Heart left ventricle (tissue), 13 donors: ENCODE measurements at regions not wholly inside any gene's neighbourhood (a gene's known extent, or its start where the extent isn't known, plus 50 kb on each side); places are given as distances from the start of the nearest gene placed in this dataset.

Experiments
- CTCF ChIP-seq, 12 donors: fragments of 200-600 bp; sonication (generic) in 4 of 12; IDR thresholded peaks; one replicate each; pipeline versions ENCODE4 v1.5.0 to v1.8.0; 2018 to 2022; ENCODE audit warnings: antibody characterized with exemption in 12 of 12, mild to moderate bottlenecking in 5 of 12
- POLR2A ChIP-seq, 2 donors: fragments of 450-650 bp; IDR thresholded peaks; one replicate each; pipeline ENCODE4 v1.6.1; 2017; ENCODE audit warnings: antibody characterized with exemption in 2 of 2, mild to moderate bottlenecking in 2 of 2, moderate library complexity in 2 of 2
- donor health status: ischemic (EF 13 %, LVEDD 7.1; RV severe dilation, severe dysfunction).
- donor health status: DM: no; HTN: yes; CAD: no.
- donor health status: DM: no; HTN: no; CAD: no.
- donor health status: ischemic (EF 25% LVEDD 6.9; RV normal size, moderate dysfunction).
- donor health status: ischemic (EF 25% LVEDD 5.7; RV mildly dilated, moderate dysfunction).
- donor health status: ischemic (EF 35%, LVEDD 5.7; RV mildly dilated, moderate dysfunction).
- donor health status: nonischemic (EF 11% LVEDD 7.7; RV severe dilation, severe dysfunction).
- donor health status: DM: yes; HTN: yes; CAD: no.
- donor health status: PGD.
- donor health status: ischemic (EF 29% LVEDD 5.4; RV normal size, mild dysfunction).
- donor health status: nonischemic (EF 23%, LVEDD 6.1; RV moderate dilation, normal function).

GRCh38 chr4:15314974-15315373, 112.9 kb upstream of the C1QTNF7 start:
- TF ChIP-seq CTCF (IDR thresholded peaks at IDR 0.05) (no peak), POLR2A (IDR thresholded peaks at IDR 0.05) (no peak)
